Forelimb muscle (tissue), 1 donor: ENCODE measurements at regions not wholly inside any gene's neighbourhood (a gene's known extent, or its start where the extent isn't known, plus 50 kb on each side); places are given as distances from the start of the nearest gene placed in this dataset.
A peak's percentile ranks its signal among the peaks of the same experiment; 100 is the strongest.

ENCODE experiments used
- DNase-seq: peaks from one replicate; pipeline ENCODE4 v3.0.0-alpha.2; 2013; ENCODE audit warnings: low read depth

- no peak for DNase-seq
Observed at GRCh38 chr20:39641423-39641822, 679.3 kb downstream of the DHX35 start.

DNA sequence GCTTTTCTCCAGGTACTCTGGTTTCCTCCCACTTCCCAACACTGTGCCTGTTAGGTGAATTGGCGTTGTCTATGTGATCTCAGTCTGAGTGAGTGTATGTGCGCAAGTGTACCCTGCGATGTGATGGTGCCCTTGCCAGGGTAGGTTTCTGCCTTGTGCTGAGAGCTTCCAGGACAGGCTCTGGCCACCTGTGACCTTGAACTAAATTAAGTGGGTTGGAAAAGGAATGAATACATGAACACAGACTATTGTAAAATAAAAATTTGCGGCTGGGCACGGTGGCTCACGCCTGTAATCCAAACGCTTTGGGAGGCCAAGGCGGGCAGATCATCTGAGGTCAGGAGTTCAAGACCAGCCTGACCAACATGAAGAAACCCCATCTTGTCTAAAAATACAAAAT lies 678.0 kb downstream of the DHX35 start:
- no peak for DNase-seq

GRCh38 chr20:39638731-39639130 lies 676.6 kb downstream of the DHX35 start:
- peak; percentile 65 for DNase-seq

- no peak for DNase-seq
Observed at GRCh38 chr20:39633689-39634088, 671.5 kb downstream of the DHX35 start.

DNA sequence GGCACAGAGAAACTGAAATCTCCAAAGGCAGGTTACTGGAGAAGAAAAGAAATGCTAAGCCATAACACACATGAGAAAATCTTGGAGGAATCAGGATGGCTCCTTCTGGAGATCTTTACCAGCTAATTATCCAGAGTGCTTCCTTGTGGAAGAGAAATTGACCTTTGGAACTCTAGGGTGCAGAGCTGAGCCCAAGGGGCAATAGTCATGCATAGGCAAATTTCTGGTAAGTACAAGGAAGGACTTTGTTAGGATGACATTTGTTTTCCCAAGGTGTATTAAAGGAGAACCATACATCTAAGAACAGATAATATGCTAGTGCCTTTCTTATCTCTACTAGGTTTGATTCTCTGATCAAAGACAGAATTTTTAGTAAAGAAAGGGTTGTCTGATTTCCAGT lies 670.6 kb downstream of the DHX35 start:
- no peak for DNase-seq

GRCh38 chr20:39632176-39632575 lies 670.0 kb downstream of the DHX35 start:
- no peak for DNase-seq

DNA sequence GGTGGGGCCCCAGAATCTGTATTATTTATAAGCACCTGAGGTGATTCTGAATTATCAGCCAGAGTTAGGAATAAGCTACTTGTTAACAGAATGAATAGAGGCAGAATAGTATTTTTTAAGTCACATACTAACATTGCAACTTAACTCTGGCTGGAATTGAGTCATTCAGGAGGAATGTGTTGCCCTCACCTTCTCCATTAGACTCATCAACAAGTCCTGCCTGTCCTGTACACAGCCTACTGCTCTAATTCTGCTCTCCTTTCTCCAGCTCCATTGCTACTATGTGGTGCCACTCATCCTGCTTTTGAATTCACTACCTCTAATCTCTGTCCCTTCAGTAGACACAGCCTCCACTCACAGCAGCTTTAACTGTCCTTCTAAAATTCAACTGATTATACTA lies 669.4 kb downstream of the DHX35 start:
- DNase-seq = no peak

GRCh38 chr20:39630215-39630908 lies 668.2 kb downstream of the DHX35 start:
- no peak for DNase-seq

- no peak for DNase-seq
Observed at GRCh38 chr20:39627765-39628164, 665.6 kb downstream of the DHX35 start.

DNA sequence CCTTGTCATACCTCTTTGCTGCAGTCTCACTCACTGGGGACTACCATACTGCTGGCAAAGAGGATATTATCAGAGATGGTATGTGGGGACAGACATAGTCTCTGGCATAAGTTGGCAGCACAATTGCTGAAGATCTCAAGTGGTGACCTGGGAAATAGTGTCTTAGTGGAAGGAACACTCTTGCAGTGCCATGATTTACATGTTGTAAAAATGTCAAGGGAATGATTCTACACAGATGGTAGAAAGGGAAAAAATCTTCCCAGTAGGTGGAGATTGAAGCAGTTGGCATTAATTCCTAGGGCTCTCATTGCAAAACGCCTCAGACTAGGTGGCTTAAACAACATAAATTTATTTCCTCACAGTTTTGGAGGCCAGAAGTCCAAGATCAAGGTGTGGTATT lies 662.2 kb downstream of the DHX35 start:
- DNase-seq = no peak

GRCh38 chr20:39623584-39624234 lies 661.6 kb downstream of the DHX35 start:
- DNase-seq = no peak

- DNase-seq = no peak
Observed at GRCh38 chr20:39619271-39619785, 657.2 kb downstream of the DHX35 start.

- no peak for DNase-seq
Observed at GRCh38 chr20:39611901-39612300, 649.8 kb downstream of the DHX35 start.

GRCh38 chr20:39607141-39607540 lies 645.0 kb downstream of the DHX35 start:
- no peak for DNase-seq

DNA sequence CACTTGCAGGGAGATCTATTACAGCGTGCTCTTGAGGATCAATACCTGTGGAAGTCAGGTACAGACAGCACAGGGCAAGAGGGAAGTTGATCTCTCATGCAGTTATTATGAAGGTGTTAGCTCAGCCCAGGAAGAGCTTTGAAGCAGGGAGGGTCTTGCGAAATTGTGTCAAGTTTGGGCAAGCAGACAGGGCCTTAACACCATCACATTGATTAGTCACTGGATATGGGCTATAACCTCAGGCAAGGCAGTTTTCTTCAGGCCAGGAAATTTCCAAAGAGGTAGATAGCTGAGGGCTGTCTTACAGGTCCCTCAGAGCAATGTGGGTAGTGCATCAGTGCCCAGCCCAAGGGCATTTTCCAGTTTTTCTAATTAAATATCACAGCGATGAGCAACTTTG lies 643.8 kb downstream of the DHX35 start:
- DNase-seq = no peak

DNA sequence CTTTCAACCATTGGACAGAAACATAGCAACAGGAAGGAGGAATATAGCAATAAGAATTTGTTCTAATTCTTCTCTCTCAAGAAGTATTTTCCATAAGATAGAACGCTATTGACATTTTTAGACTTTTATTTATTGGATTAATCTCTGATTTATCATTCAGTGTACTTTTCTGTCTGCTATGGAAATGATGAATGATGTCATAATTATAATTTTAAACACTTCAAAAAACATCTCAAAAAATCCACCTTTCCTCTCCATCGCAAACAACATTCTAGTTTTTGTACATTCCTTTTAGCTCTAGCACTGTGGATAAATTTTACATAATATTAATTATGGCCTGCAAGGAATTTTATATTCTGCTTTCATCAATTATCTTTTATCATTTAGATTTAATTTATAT lies 643.2 kb downstream of the DHX35 start:
- no peak for DNase-seq

GRCh38 chr20:39603219-39603618 lies 641.1 kb downstream of the DHX35 start:
- DNase-seq = no peak

GRCh38 chr20:39602649-39603048 lies 640.5 kb downstream of the DHX35 start:
- no peak for DNase-seq

- no peak for DNase-seq
Observed at GRCh38 chr20:39600871-39601270, 638.7 kb downstream of the DHX35 start.

DNA sequence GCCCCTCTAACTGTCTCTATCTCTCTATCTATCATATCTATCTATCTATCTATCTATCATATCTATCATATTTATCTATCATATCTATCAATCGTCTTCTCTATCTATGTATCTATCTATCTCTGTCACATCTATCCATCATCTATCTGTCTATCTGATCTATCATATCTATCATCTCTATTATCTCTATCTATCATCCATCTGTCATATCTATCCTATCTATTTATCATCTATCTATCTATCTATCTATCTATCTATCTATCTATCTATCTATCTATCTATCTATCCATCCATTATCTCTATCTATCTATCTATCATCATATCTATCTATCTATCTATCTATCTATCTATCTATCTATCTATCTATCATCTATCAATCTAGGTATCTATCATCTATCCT lies 638.0 kb downstream of the DHX35 start:
- DNase-seq = no peak

DNA sequence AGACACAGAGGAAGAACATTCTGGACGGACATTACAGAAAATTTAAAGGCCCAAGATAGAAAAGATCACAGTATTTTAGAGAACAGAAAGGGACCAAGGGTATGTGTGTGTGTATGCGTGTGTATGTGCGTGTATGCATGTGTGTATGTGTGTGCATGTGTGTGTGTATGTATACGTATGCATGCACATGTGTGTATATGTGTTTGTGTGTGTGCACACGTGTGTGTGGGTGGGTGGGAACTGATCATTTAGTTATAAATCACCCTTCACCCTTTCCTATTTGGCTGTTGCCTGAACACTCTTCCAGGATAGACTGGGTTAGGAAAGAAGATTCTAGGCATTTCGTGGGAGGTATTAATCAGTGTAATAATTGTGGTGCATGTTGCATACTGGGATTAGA lies 634.4 kb downstream of the DHX35 start:
- DNase-seq = no peak

DNA sequence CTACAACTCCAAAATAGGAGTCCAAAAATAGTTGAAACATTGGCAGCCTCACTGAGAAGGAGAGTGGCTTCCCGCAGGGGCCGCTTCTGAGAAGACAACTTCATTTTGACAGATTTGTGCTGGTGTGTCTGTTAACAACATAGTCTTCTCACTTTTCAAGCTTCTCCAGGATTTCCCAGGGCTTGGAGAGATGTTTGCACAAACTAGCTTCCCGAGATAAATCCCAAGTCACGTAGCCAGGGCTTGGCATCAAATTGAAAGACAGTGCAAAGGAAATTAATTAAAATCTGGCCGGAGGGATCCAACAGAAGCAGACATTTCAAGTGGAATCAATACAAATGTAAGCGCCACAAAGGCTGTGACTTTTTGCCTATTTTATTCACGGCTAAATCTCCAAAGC lies 630.2 kb downstream of the DHX35 start:
- no peak for DNase-seq

GRCh38 chr20:39588148-39588757 lies 626.1 kb downstream of the DHX35 start:
- DNase-seq = no peak
